ENCODE measurements at regions not wholly inside any gene's neighbourhood (a gene's known extent, or its start where the extent isn't known, plus 50 kb on each side); places are given as distances from the start of the nearest gene placed in this dataset.

- DNase-seq: no peak
Measured at GRCh38 chr4:147368948-147369347, 111.9 kb upstream of the EDNRA start.

GRCh38 chr4:147370473-147370872 is 110.4 kb upstream of the EDNRA start:
- DNase-seq: no peak

- DNase-seq: no peak
Measured at GRCh38 chr4:147370881-147371280, 110.0 kb upstream of the EDNRA start.

- no peak for DNase-seq
Measured at GRCh38 chr4:147371661-147372060, 109.2 kb upstream of the EDNRA start.

- no peak for DNase-seq
Measured at GRCh38 chr4:147378780-147379179, 102.1 kb upstream of the EDNRA start.

- DNase-seq: no peak
Measured at GRCh38 chr4:147381749-147382148, 99.1 kb upstream of the EDNRA start.

- DNase-seq: no peak
Measured at GRCh38 chr4:147388018-147388417, 92.9 kb upstream of the EDNRA start.

GRCh38 chr4:147396105-147396504 is 84.8 kb upstream of the EDNRA start:
- DNase-seq: no peak

GRCh38 chr4:147398556-147398955 is 82.3 kb upstream of the EDNRA start:
- DNase-seq: no peak

GRCh38 chr4:147400721-147401120 is 80.2 kb upstream of the EDNRA start:
- no peak for DNase-seq

- no peak for DNase-seq
Measured at GRCh38 chr4:147401221-147401620, 79.7 kb upstream of the EDNRA start.

GRCh38 chr4:147407261-147408045 is 73.4 kb upstream of the EDNRA start:
- DNase-seq: no peak

GRCh38 chr4:147408189-147408588 is 72.7 kb upstream of the EDNRA start:
- no peak for DNase-seq

GRCh38 chr4:147409350-147409749 is 71.5 kb upstream of the EDNRA start:
- DNase-seq: no peak

- DNase-seq: no peak
Measured at GRCh38 chr4:147418226-147418625, 62.7 kb upstream of the EDNRA start.

- DNase-seq: no peak
Measured at GRCh38 chr4:147421456-147421855, 59.4 kb upstream of the EDNRA start.

GRCh38 chr4:147423229-147423628 is 57.7 kb upstream of the EDNRA start:
- DNase-seq: no peak

GRCh38 chr4:147425019-147425418 is 55.9 kb upstream of the EDNRA start:
- no peak for DNase-seq

GRCh38 chr4:147428583-147428982 is 52.3 kb upstream of the EDNRA start:
- no peak for DNase-seq

GRCh38 chr4:147430111-147430510 is 50.8 kb upstream of the EDNRA start:
- DNase-seq: no peak

All from effector CD8-positive, alpha-beta T cell (primary cell).